Activated CD8-positive, alpha-beta T cell treated with anti-CD3 and anti-CD28 coated beads, Interleukin-2, amount 10 ng/mL, durations not matched to agents 7 days and 5 days (primary cell): ENCODE measurements at regions not wholly inside any gene's neighbourhood (a gene's known extent, or its start where the extent isn't known, plus 50 kb on each side); places are given as distances from the start of the nearest gene placed in this dataset.

ENCODE experiments used
- ATAC-seq: fragments of 150-1000 bp; cut with Tn5 transposase; one replicate; pipeline ENCODE4 v1.10.0; 2021; ENCODE audit warnings: moderate library complexity
- CTCF ChIA-PET: fragments of 350-600 bp; sonication (Branson Sonifier 250); formaldehyde crosslinking; loops from one replicate; lab custom pipeline; 2021; ENCODE audit warnings: antibody characterized with exemption; lab: Charles Lee
- POLR2A ChIA-PET: fragments of 350-600 bp; sonication (Branson Sonifier 250); formaldehyde crosslinking; loops from one replicate; lab custom pipeline; 2021; ENCODE audit warnings: antibody characterized with exemption; lab: Charles Lee
- DNase-seq: peaks from one replicate; pipeline ENCODE4 v3.0.0-alpha.2; 2020
- H3K27ac Mint-ChIP-seq: one replicate; pipeline ENCODE4 v1.8.0; 2021; ENCODE audit warnings: mild to moderate bottlenecking, mixed read lengths
- H3K27me3 Mint-ChIP-seq: one replicate; pipeline ENCODE4 v1.8.0; 2021; ENCODE audit warnings: low read depth, mixed read lengths
- H3K36me3 Mint-ChIP-seq: one replicate; pipeline ENCODE4 v1.8.0; 2021; ENCODE audit warnings: low read depth, mixed read lengths
- H3K4me1 Mint-ChIP-seq: one replicate; pipeline ENCODE4 v1.8.0; 2021; ENCODE audit warnings: low read depth, mixed read lengths
- H3K4me3 Mint-ChIP-seq: one replicate; pipeline ENCODE4 v1.8.0; 2021; ENCODE audit warnings: mild to moderate bottlenecking, mixed read lengths
- H3K9me3 Mint-ChIP-seq: one replicate; pipeline ENCODE4 v1.8.0; 2022; ENCODE audit warnings: mixed read lengths; ENCODE audit not compliant: insufficient read depth

- H3K27ac Mint-ChIP-seq: peak overlapping the region; percentile 11
- H3K4me3 Mint-ChIP-seq: no peak overlapping the region
- H3K27me3 Mint-ChIP-seq: no peaks in the 10 kb centered on the region
- ChIA-PET POLR2A (no interaction called here), CTCF (no interaction called here)
- H3K4me1 Mint-ChIP-seq: peaks cover 40% of the 10 kb centered on the region
- H3K36me3 Mint-ChIP-seq: peaks cover 19% of the 10 kb centered on the region
- no peak for ATAC-seq
- peak; percentile 36 for DNase-seq
- no peaks in the 10 kb centered on the region for H3K9me3 Mint-ChIP-seq
These were observed 215.6 kb upstream of the CD96 start for GRCh38 chr3:111326144-111326995.

- Mint-ChIP-seq H3K4me3 (no peak overlapping the region), H3K4me1 (peaks cover 15% of the 10 kb centered on the region), H3K27me3 (no peaks in the 10 kb centered on the region), H3K27ac (no peak overlapping the region), H3K36me3 (peaks cover 5% of the 10 kb centered on the region), H3K9me3 (no peaks in the 10 kb centered on the region)
- CTCF ChIA-PET: no interaction called here
- POLR2A ChIA-PET: no interaction called here
- DNase-seq (no peak), ATAC-seq (no peak)
These were observed 210.7 kb upstream of the CD96 start for GRCh38 chr3:111331306-111331705.

GRCh38 chr3:111331912-111332311, 210.1 kb upstream of the CD96 start:
- H3K4me3 Mint-ChIP-seq: no peak overlapping the region
- H3K27me3 Mint-ChIP-seq: no peaks in the 10 kb centered on the region
- POLR2A ChIA-PET: no interaction called here
- H3K9me3 Mint-ChIP-seq: no peaks in the 10 kb centered on the region
- CTCF ChIA-PET: no interaction called here
- ATAC-seq: no peak
- peaks cover 5% of the 10 kb centered on the region for H3K36me3 Mint-ChIP-seq
- DNase-seq: no peak
- H3K27ac Mint-ChIP-seq: no peak overlapping the region
- peaks cover 17% of the 10 kb centered on the region for H3K4me1 Mint-ChIP-seq

- no peak for ATAC-seq
- H3K27me3 Mint-ChIP-seq: no peaks in the 10 kb centered on the region
- DNase-seq: no peak
- POLR2A ChIA-PET: no interaction called here
- peaks cover 21% of the 10 kb centered on the region for H3K4me1 Mint-ChIP-seq
- H3K27ac Mint-ChIP-seq: no peak overlapping the region
- H3K36me3 Mint-ChIP-seq: peaks cover 5% of the 10 kb centered on the region
- CTCF ChIA-PET: interaction anchor here (0.7 to 2.2 kb wide), 3 partner anchors 9 to 207 kb away, joined by 3 to 5 read pairs (median 3); no protein-coding TSS in a partner anchor
- H3K4me3 Mint-ChIP-seq: no peak overlapping the region
- H3K9me3 Mint-ChIP-seq: no peaks in the 10 kb centered on the region
These were observed 209.4 kb upstream of the CD96 start for GRCh38 chr3:111332488-111333080.

GRCh38 chr3:111333642-111334041, 208.4 kb upstream of the CD96 start:
- POLR2A ChIA-PET: no interaction called here
- Mint-ChIP-seq H3K9me3 (no peaks in the 10 kb centered on the region), H3K27me3 (no peaks in the 10 kb centered on the region), H3K27ac (no peak overlapping the region), H3K4me3 (no peak overlapping the region), H3K36me3 (peaks cover 1% of the 10 kb centered on the region), H3K4me1 (peaks cover 27% of the 10 kb centered on the region)
- ATAC-seq (no peak), DNase-seq (no peak)
- CTCF ChIA-PET: interaction anchor here (1.1 to 2.2 kb wide), 3 partner anchors 10 to 206 kb away, joined by 3 to 5 read pairs (median 4); no protein-coding TSS in a partner anchor

GRCh38 chr3:111335512-111336303, 206.3 kb upstream of the CD96 start:
- ChIA-PET POLR2A (interaction anchor here (1.0 to 1.5 kb wide), 2 partner anchors 12 to 24 kb away, joined by 3 to 6 read pairs; no protein-coding TSS in a partner anchor), CTCF (interaction anchor here (0.6 to 2.4 kb wide), 11 partner anchors 13 to 204 kb away, joined by 3 to 9 read pairs (median 5); no protein-coding TSS in a partner anchor)
- H3K36me3 Mint-ChIP-seq: peaks cover 8% of the 10 kb centered on the region
- DNase-seq (no peak), ATAC-seq (no peak)
- H3K9me3 Mint-ChIP-seq: no peaks in the 10 kb centered on the region
- H3K4me1 Mint-ChIP-seq: peaks cover 27% of the 10 kb centered on the region
- no peak overlapping the region for H3K4me3 Mint-ChIP-seq
- H3K27ac Mint-ChIP-seq: no peak overlapping the region
- no peaks in the 10 kb centered on the region for H3K27me3 Mint-ChIP-seq

- ATAC-seq (peak; percentile 19), DNase-seq (no peak)
- POLR2A ChIA-PET: interaction anchor here (1.0 to 1.5 kb wide), 2 partner anchors 13 to 25 kb away, joined by 3 to 6 read pairs; no protein-coding TSS in a partner anchor
- peaks cover 9% of the 10 kb centered on the region for H3K36me3 Mint-ChIP-seq
- H3K27me3 Mint-ChIP-seq: no peaks in the 10 kb centered on the region
- H3K4me3 Mint-ChIP-seq: no peak overlapping the region
- CTCF ChIA-PET: interaction anchor here (0.9 to 2.4 kb wide), 12 partner anchors 13 to 267 kb away, joined by 3 to 9 read pairs (median 4); no protein-coding TSS in a partner anchor
- H3K27ac Mint-ChIP-seq: no peak overlapping the region
- H3K9me3 Mint-ChIP-seq: no peaks in the 10 kb centered on the region
- peaks cover 27% of the 10 kb centered on the region for H3K4me1 Mint-ChIP-seq
These were observed 205.5 kb upstream of the CD96 start for GRCh38 chr3:111336511-111336910.

- ATAC-seq (no peak), DNase-seq (peak; percentile 69)
- Mint-ChIP-seq H3K36me3 (peaks cover 7% of the 10 kb centered on the region), H3K27me3 (no peaks in the 10 kb centered on the region), H3K4me3 (no peak overlapping the region), H3K4me1 (peaks cover 23% of the 10 kb centered on the region), H3K27ac (peak overlapping the region; percentile 12), H3K9me3 (no peaks in the 10 kb centered on the region)
- ChIA-PET CTCF (interaction anchor here (0.6 to 2.7 kb wide), 29 partner anchors 8 to 264 kb away, joined by 3 to 15 read pairs (median 4); partner anchors contain the start of gene CD96), POLR2A (interaction anchor here (0.6 to 0.7 kb wide), 2 partner anchors 26 to 89 kb away, joined by 3 to 4 read pairs; no protein-coding TSS in a partner anchor)
These were observed 203.8 kb upstream of the CD96 start for GRCh38 chr3:111338059-111338698.

- CTCF ChIA-PET: interaction anchor here (0.7 to 2.7 kb wide), 13 partner anchors 7 to 469 kb away, joined by 3 to 15 read pairs (median 6); partner anchors contain the start of gene CD96
- POLR2A ChIA-PET: no interaction called here
- DNase-seq (no peak), ATAC-seq (no peak)
- H3K27me3 Mint-ChIP-seq: no peaks in the 10 kb centered on the region
- H3K9me3 Mint-ChIP-seq: no peaks in the 10 kb centered on the region
- no peak overlapping the region for H3K4me3 Mint-ChIP-seq
- H3K36me3 Mint-ChIP-seq: peaks cover 7% of the 10 kb centered on the region
- H3K4me1 Mint-ChIP-seq: peaks cover 23% of the 10 kb centered on the region
- no peak overlapping the region for H3K27ac Mint-ChIP-seq
These were observed 203.0 kb upstream of the CD96 start for GRCh38 chr3:111339017-111339416.

GRCh38 chr3:111351334-111351733, 190.7 kb upstream of the CD96 start:
- Mint-ChIP-seq H3K27ac (no peak overlapping the region), H3K36me3 (no peaks in the 10 kb centered on the region), H3K27me3 (no peaks in the 10 kb centered on the region), H3K9me3 (peaks cover 20% of the 10 kb centered on the region), H3K4me3 (no peak overlapping the region), H3K4me1 (no peaks in the 10 kb centered on the region)
- ChIA-PET CTCF (interaction anchor here (1.3 kb wide), 1 partner anchor 13 kb away, joined by 3 read pairs; no protein-coding TSS in a partner anchor), POLR2A (no interaction called here)
- ATAC-seq (no peak), DNase-seq (no peak)

GRCh38 chr3:111352585-111352984, 189.4 kb upstream of the CD96 start:
- H3K27me3 Mint-ChIP-seq: no peaks in the 10 kb centered on the region
- H3K36me3 Mint-ChIP-seq: no peaks in the 10 kb centered on the region
- no peak overlapping the region for H3K4me3 Mint-ChIP-seq
- H3K27ac Mint-ChIP-seq: no peak overlapping the region
- POLR2A ChIA-PET: no interaction called here
- CTCF ChIA-PET: interaction anchor here (0.8 kb wide), 1 partner anchor 15 kb away, joined by 3 read pairs; no protein-coding TSS in a partner anchor
- ATAC-seq (no peak), DNase-seq (no peak)
- no peaks in the 10 kb centered on the region for H3K4me1 Mint-ChIP-seq
- peaks cover 15% of the 10 kb centered on the region for H3K9me3 Mint-ChIP-seq
